BLaER1 treated with 17β-estradiol and CSF1 and Interleukin-3, amounts not matched to agents 10 nM and 100 nM (cell line): ENCODE measurements at regions not wholly inside any gene's neighbourhood (a gene's known extent, or its start where the extent isn't known, plus 50 kb on each side); places are given as distances from the start of the nearest gene placed in this dataset.

Experiments used
- H3K27ac ChIP-seq, 11 experiments: shearing (Covaris generic); formaldehyde crosslinking; 2 replicates each; pipeline ENCODE4 v1.8.1; 2022
- H3K27me3 ChIP-seq, 11 experiments: shearing (Covaris generic); formaldehyde crosslinking; 2 replicates each; pipeline ENCODE4 v1.8.1; 2022
- H3K36me3 ChIP-seq, 11 experiments: shearing (Covaris generic); formaldehyde crosslinking; 2 replicates each; pipeline ENCODE4 v1.8.1; 2022
- H3K4me1 ChIP-seq, 10 experiments: shearing (Covaris generic); formaldehyde crosslinking; 2 replicates each; pipeline ENCODE4 v1.8.1; 2022
- H3K4me2 ChIP-seq, 11 experiments: shearing (Covaris generic); formaldehyde crosslinking; 2 replicates each; pipeline ENCODE4 v1.8.1; 2022
- H3K4me3 ChIP-seq, 10 experiments: shearing (Covaris generic); formaldehyde crosslinking; 2 replicates each; pipeline ENCODE4 v1.8.1; 2022
- H3K9ac ChIP-seq, 11 experiments: shearing (Covaris generic); formaldehyde crosslinking; 2 replicates each; pipeline ENCODE4 v1.8.1; 2022
- H3K9me3 ChIP-seq, 11 experiments: shearing (Covaris generic); formaldehyde crosslinking; replicated peaks in 1 of 11; 2 replicates each; pipeline ENCODE4 v1.8.1; 2022
- H4K20me1 ChIP-seq, 11 experiments: shearing (Covaris generic); formaldehyde crosslinking; 2 replicates each; pipeline ENCODE4 v1.8.1; 2022
- Cebpa-rat ChIP-seq, 11 experiments: shearing (Covaris generic); IDR thresholded peaks; 2 replicates each; pipeline ENCODE4 v1.8.1; 2022

DNA sequence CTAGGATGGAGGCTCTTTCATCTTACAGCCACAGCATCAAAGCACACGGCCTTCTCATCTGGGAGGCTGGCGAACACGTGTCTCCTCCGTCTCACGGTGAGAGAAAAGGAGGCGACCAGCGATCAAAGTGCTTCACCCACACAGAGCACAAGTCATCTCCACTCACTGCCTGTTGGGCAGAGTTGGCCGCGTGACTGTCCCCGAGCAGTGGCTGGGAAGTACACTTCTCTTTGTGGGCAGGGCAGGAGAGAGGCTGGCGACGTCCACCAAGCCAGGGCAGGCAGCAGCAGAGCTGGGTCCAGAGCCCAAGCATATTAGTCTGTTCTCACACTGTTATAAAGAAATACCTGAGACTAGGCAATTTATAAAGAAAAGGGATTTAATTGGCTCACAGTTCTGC lies 64.1 kb upstream of the FOXC1 start:
- H3K4me1 ChIP-seq, result no peaks in the 10 kb centered on the region
- no peak overlapping the region for H3K4me3 ChIP-seq
- peaks cover 0 to 12% (median 0%) of the 10 kb centered on the region in 11 experiments; a peak in 3 of 22 replicates for H3K36me3 ChIP-seq
- no peak overlapping the region for H3K9ac ChIP-seq
- no peaks in the 10 kb centered on the region for H4K20me1 ChIP-seq
- H3K9me3 ChIP-seq, result peaks cover 0 to 29% (median 18%) of the 10 kb centered on the region in 11 experiments; a peak in 15 of 22 replicates
- H3K27me3 ChIP-seq, result no peaks in the 10 kb centered on the region
- H3K27ac ChIP-seq, result no peak overlapping the region
- TF ChIP-seq Cebpa-rat (IDR thresholded peaks at IDR 0.05), result no peak
- no peak overlapping the region for H3K4me2 ChIP-seq

GRCh38 chr6:1547785-1548184 lies 61.9 kb upstream of the FOXC1 start:
- H3K9ac ChIP-seq, result no peak overlapping the region
- no peak for TF ChIP-seq Cebpa-rat (IDR thresholded peaks at IDR 0.05)

DNA sequence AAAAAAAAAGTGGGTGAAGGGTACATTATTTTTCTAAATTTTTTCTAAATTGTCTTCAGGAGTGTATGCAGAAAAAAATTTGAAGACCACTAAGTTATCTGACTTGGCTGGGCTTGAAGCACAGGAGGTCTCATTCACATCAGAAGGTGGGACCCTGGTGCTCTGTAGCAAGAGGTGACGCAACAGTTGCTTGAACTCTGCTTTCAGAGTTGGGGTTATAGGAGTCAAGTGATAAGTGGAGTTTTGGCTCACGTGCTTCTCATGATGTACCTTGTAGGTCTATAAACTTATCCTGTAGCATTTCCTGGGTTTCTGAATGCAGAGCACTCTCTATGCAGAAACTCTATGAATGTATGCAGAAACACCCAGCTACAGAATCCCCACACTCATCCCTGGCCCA lies 58.5 kb upstream of the FOXC1 start:
- peaks cover 0 to 8% (median 0%) of the 10 kb centered on the region in 11 experiments; a peak in 2 of 22 replicates for H3K36me3 ChIP-seq
- peak in 3 of 11 experiments; percentile 14 to 63 (median 45); a peak in 3 of 22 replicates for TF ChIP-seq Cebpa-rat (IDR thresholded peaks at IDR 0.05)
- H3K4me1 ChIP-seq, result peaks cover 5 to 22% (median 14%) of the 10 kb centered on the region in 10 experiments; a peak in 19 of 20 replicates
- H3K27ac ChIP-seq, result no peak overlapping the region
- no peak overlapping the region for H3K4me3 ChIP-seq
- H3K9me3 ChIP-seq, result peaks cover 6 to 24% (median 12%) of the 10 kb centered on the region in 11 experiments; a peak in 18 of 22 replicates
- no peak overlapping the region for H3K4me2 ChIP-seq
- no peaks in the 10 kb centered on the region for H3K27me3 ChIP-seq
- H4K20me1 ChIP-seq, result no peaks in the 10 kb centered on the region
- H3K9ac ChIP-seq, result no peak overlapping the region

More at GRCh38 chr6:1547785-1548184, 61.9 kb upstream of the FOXC1 start:
- H3K36me3 ChIP-seq, result peaks cover 0 to 12% (median 0%) of the 10 kb centered on the region in 11 experiments; a peak in 3 of 22 replicates
- no peaks in the 10 kb centered on the region for H3K4me1 ChIP-seq
- H3K4me3 ChIP-seq, result no peak overlapping the region
- no peak overlapping the region for H3K27ac ChIP-seq
- no peaks in the 10 kb centered on the region for H4K20me1 ChIP-seq
- H3K4me2 ChIP-seq, result no peak overlapping the region
- H3K9me3 ChIP-seq, result peaks cover 0 to 25% (median 15%) of the 10 kb centered on the region in 11 experiments; a peak in 15 of 22 replicates
- H3K27me3 ChIP-seq, result no peaks in the 10 kb centered on the region

- no peak overlapping the region for H3K4me3 ChIP-seq
- no peak overlapping the region for H3K4me2 ChIP-seq
- H3K9me3 ChIP-seq, result peaks cover 6 to 21% (median 12%) of the 10 kb centered on the region in 11 experiments; a peak in 18 of 22 replicates
- no peak overlapping the region for H3K27ac ChIP-seq
- no peaks in the 10 kb centered on the region for H4K20me1 ChIP-seq
- peaks cover 5 to 22% (median 14%) of the 10 kb centered on the region in 10 experiments; a peak in 19 of 20 replicates for H3K4me1 ChIP-seq
- no peak for TF ChIP-seq Cebpa-rat (IDR thresholded peaks at IDR 0.05)
- no peaks in the 10 kb centered on the region for H3K27me3 ChIP-seq
- H3K9ac ChIP-seq, result no peak overlapping the region
- H3K36me3 ChIP-seq, result peaks cover 0 to 8% (median 0%) of the 10 kb centered on the region in 11 experiments; a peak in 2 of 22 replicates
Observed at GRCh38 chr6:1552296-1552761, 57.4 kb upstream of the FOXC1 start.

- H4K20me1 ChIP-seq, result no peaks in the 10 kb centered on the region
- peaks cover 6 to 21% (median 11%) of the 10 kb centered on the region in 11 experiments; a peak in 18 of 22 replicates for H3K9me3 ChIP-seq
- peak overlapping the region; percentile 54 to 84 (median 76) for H3K4me2 ChIP-seq
- peaks cover 5 to 22% (median 14%) of the 10 kb centered on the region in 10 experiments; a peak in 19 of 20 replicates for H3K4me1 ChIP-seq
- H3K36me3 ChIP-seq, result no peaks in the 10 kb centered on the region
- no peaks in the 10 kb centered on the region for H3K27me3 ChIP-seq
- peak overlapping the region in 8 of 10 experiments; percentile 53 to 69 (median 61); a peak in 8 of 20 replicates for H3K4me3 ChIP-seq
- peak overlapping the region in 3 of 11 experiments; percentile 76 to 79 (median 78); a peak in 4 of 22 replicates for H3K9ac ChIP-seq
- TF ChIP-seq Cebpa-rat (IDR thresholded peaks at IDR 0.05), result no peak
- H3K27ac ChIP-seq, result peak overlapping the region in 6 of 11 experiments; percentile 73 to 83 (median 82); a peak in 5 of 22 replicates
Observed at GRCh38 chr6:1553562-1554083, 56.1 kb upstream of the FOXC1 start.

- H3K4me1 ChIP-seq, result peaks cover 5 to 22% (median 14%) of the 10 kb centered on the region in 10 experiments; a peak in 19 of 20 replicates
- H3K9me3 ChIP-seq, result peaks cover 6 to 21% (median 11%) of the 10 kb centered on the region in 11 experiments; a peak in 18 of 22 replicates
- TF ChIP-seq Cebpa-rat (IDR thresholded peaks at IDR 0.05), result no peak
- no peaks in the 10 kb centered on the region for H4K20me1 ChIP-seq
- H3K9ac ChIP-seq, result peak overlapping the region; percentile 57 to 79 (median 74); a peak in 21 of 22 replicates
- peak overlapping the region; percentile 54 to 84 (median 76) for H3K4me2 ChIP-seq
- H3K4me3 ChIP-seq, result peak overlapping the region; percentile 49 to 69 (median 61)
- no peaks in the 10 kb centered on the region for H3K27me3 ChIP-seq
- H3K36me3 ChIP-seq, result no peaks in the 10 kb centered on the region
- H3K27ac ChIP-seq, result peak overlapping the region in 10 of 11 experiments; percentile 64 to 85 (median 81); a peak in 21 of 22 replicates
Observed at GRCh38 chr6:1554141-1554475, 55.6 kb upstream of the FOXC1 start.

GRCh38 chr6:1554476-1555310 lies 55.0 kb upstream of the FOXC1 start:
- peak overlapping the region; percentile 29 to 85 (median 81); a peak in 21 of 22 replicates for H3K27ac ChIP-seq
- peaks cover 6 to 21% (median 11%) of the 10 kb centered on the region in 11 experiments; a peak in 18 of 22 replicates for H3K9me3 ChIP-seq
- H3K4me3 ChIP-seq, result peak overlapping the region; percentile 49 to 69 (median 61)
- peak overlapping the region; percentile 54 to 84 (median 76) for H3K4me2 ChIP-seq
- no peaks in the 10 kb centered on the region for H3K36me3 ChIP-seq
- no peak for TF ChIP-seq Cebpa-rat (IDR thresholded peaks at IDR 0.05)
- H3K9ac ChIP-seq, result peak overlapping the region; percentile 57 to 79 (median 74)
- H3K4me1 ChIP-seq, result peaks cover 5 to 22% (median 14%) of the 10 kb centered on the region in 10 experiments; a peak in 19 of 20 replicates
- H4K20me1 ChIP-seq, result no peaks in the 10 kb centered on the region
- no peaks in the 10 kb centered on the region for H3K27me3 ChIP-seq

DNA sequence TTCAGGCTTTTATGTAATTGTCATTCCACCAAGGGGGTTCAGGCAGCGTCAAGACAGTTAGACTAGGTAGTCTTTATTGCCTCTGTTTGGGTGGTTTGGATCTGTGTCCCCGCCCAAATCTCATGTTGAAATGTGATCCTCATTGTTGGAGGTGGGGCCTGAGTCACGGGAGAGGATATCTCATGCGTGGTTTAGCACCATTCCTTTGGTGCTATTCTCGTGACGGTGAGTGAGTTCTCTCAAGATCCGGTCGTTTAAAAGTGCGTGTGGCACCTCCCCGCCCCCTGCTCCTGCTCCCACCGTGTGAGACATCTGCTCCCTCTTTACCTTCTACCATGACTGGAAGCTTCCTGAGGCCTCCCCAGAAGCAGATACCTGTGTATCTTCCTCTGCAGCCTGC lies 51.3 kb upstream of the FOXC1 start:
- H3K9ac ChIP-seq, result no peak overlapping the region
- peaks cover 5 to 22% (median 14%) of the 10 kb centered on the region in 10 experiments; a peak in 19 of 20 replicates for H3K4me1 ChIP-seq
- H4K20me1 ChIP-seq, result no peaks in the 10 kb centered on the region
- TF ChIP-seq Cebpa-rat (IDR thresholded peaks at IDR 0.05), result no peak
- no peak overlapping the region for H3K27ac ChIP-seq
- no peak overlapping the region for H3K4me2 ChIP-seq
- H3K4me3 ChIP-seq, result no peak overlapping the region
- peaks cover 6 to 21% (median 13%) of the 10 kb centered on the region in 11 experiments; a peak in 18 of 22 replicates for H3K9me3 ChIP-seq
- no peaks in the 10 kb centered on the region for H3K36me3 ChIP-seq
- H3K27me3 ChIP-seq, result no peaks in the 10 kb centered on the region
